ENCODE measurements at regions not wholly inside any gene's neighbourhood (a gene's known extent, or its start where the extent isn't known, plus 50 kb on each side); places are given as distances from the start of the nearest gene placed in this dataset.

DNA sequence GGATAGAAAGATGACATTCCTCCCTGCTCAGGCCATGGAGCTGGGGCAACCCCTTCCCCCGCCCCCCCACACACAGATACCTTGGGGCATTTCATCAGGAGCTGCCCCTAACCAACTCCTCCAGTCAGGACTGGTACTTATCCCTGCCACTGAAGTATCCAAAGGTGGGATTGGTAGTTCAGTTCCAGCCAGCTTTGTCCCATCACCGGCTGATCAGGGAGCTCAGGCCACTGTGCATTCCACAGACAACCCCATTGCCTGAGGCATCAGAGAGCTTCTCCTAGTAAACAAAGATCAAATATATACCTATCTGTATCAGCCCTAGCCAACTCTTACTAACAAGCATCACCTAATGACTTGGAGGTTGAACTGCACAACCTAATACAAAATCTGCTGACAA is 218.2 kb upstream of the FMR1 start:
- no peak for DNase-seq

DNA sequence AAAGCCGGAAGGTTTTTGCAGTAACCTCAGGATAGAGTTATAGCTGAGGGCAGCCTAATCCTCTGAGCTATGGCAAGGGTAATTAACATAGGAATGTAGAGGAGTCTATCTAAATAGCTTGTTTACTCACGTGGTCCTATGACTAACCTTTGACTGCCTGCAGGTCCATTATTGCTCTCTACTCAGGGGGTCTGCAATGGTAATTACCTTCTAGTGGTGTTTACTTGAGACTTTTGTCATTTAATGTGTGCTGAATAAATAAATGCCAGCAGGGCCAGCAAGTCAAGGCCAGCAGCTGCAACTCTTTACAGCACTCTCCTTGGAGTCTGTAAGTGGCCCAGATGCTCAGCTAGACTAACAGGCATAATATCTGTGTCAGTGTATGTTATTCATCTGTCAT is 212.7 kb upstream of the FMR1 start:
- no peak for DNase-seq

DNA sequence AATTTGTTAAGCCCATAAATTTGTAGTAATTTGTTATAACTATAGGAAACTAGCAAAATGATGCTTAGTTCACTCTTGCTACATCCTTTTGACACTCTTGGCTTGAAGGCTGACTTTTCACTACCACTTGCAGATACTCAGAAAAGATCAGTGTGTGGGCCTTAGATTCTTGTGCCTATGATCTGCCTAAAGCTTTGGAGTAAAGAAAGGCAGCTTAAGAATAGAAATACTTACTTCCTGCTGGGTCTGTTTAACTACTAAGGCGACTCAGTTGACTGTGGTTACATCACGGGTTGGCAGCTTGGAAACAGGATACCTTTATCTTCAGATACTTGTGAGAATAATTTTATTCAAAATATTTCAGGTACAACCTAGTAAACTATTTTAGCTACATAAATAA is 201.4 kb upstream of the FMR1 start:
- no peak for DNase-seq

DNA sequence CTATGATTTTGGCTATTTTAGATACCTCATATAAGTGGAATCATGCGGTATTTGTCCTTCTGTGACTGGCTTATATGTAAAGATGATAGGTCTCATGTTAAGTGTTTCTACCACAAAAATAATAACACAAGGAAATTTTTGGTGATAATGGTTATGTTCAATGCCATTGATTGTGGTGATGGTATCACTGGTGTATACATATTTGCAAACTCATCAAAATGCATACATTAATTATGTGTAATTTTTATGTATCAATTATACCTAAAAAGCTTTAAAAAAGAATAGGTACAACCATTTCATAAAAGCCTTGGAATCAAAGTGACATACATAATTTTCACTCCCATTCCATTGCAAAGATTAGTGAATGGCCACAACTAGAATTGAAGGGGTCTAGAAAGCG is 178.3 kb upstream of the FMR1 start:
- no peak for DNase-seq

DNA sequence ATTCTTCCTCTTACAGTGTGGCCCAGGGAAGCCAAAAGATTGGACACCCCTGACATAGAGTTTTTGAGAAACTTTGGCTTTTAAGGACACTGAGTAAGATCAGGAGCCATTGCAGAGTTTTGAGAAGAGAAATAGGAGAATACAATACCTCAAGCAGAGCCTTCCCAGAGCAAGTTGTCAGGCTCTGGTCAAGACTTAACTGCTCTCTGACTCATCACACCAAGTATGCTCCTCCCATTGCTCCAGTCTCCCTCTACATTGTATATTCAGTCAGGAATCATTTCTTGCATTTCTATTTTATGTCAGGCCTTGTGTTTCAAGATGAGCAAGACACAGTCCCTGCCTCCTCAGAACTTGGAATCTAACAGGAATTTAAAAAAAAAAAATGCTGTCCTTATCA is 176.4 kb upstream of the FMR1 start:
- no peak for DNase-seq

DNA sequence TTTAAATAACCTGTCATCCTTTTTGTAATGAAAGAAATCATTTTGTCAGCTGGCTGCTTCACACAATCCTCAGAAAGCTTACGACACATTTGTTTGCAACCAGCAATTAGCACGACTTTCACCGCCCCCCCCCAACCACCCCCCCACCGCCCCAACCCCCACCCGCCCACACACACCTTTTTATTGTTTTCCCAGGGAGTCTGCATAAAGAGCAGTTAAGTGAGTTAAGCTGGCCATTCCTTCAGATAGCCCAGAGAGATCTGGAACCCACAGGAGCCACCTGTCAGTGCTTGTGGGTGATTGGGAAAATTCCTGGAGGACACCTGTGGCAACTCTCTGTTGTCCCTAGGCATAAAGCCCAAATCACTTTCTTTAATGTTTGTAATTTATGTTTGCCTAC is 175.7 kb upstream of the FMR1 start:
- no peak for DNase-seq

DNA sequence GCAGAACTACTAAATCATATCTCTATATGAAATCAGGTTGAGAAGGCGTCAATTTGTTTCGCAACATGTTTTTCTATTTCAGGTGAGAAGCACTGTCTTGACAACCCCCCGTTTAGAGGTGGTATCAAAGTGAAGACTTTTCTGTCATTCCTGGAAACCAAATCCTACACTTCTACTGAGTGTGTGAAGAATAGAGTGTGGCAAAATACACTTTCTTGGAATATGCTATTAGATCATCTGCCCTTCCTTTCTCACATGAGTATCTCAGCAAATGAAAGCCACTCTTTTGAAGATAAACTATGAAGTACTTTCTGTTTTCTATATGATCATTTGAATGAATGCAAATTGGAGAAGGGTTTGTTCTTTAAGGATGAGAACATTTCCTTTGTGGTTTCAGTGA is 174.0 kb upstream of the FMR1 start:
- DNase-seq: no peak

DNA sequence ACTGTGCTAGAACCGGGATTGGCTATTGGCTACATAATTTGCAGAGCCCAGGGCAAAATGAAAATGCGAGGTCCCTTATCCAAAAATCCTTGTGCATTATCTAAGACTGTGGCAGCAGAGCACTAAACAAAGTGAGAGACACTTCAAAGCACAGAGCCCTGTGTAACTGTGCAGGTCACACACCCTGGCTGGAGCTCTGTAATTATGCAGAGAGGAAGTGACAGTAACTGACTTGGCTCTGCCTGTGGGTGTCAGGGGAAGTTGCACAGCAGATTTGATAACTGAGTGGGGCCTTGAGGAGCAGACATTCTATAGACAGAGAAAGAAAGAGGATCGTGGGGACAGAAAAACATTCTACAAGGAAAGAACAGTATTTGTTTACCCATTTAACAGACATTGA is 173.5 kb upstream of the FMR1 start:
- no peak for DNase-seq

DNA sequence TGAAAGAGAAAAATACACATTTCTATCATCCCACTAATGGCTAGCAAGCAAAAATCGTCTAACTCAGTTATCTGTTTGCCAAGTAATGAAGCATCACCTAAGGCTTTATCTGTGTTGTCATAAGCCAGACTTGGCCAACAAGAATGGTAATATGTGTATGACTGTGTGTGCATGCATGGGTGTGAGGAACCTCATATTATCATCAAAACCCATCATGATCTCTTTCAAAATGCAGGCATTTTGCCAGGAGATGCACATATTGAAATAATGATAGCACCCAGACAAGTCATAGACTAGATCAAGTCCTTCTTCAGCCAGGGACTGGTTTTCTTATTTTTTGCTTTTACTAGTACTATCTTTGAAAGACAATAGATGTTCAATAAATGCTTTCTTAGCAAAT is 172.5 kb upstream of the FMR1 start:
- DNase-seq: no peak

DNA sequence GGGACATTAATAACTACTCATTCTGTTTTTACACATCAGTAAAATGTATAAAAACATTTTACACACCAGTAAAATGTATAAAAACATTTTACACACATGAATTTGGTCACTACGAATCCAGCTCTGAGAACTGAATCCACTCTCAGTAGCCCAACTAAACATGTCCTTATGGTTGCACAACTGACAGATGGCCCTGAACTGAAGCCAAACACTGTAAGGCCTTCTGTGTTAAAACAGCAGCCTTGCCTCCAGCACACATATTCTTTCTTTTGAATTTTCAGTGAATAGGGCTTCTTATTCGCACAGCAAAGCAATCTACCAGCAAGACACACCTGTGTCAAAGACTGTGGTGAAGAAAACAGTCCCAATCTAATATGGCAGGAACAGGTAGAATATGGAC is 169.9 kb upstream of the FMR1 start:
- no peak for DNase-seq

DNA sequence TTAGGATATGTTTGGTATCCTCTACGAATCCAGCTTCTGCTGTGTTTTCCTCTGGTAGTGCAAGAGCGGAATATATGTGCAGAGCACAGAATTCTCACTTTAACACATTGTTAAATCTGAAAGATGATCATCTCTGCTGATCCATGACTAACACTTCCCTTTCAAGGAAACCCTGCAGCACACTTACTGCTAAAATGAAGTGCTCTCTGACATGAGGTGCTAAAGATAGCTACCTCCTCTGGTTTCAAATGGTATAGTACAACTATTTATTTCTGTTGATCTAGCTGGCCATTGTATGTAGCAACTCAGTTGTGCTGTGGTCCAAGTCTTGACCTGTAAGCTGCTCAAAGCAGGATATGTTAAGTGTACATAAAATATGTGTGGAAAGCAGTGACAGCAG is 162.4 kb upstream of the FMR1 start:
- no peak for DNase-seq

DNA sequence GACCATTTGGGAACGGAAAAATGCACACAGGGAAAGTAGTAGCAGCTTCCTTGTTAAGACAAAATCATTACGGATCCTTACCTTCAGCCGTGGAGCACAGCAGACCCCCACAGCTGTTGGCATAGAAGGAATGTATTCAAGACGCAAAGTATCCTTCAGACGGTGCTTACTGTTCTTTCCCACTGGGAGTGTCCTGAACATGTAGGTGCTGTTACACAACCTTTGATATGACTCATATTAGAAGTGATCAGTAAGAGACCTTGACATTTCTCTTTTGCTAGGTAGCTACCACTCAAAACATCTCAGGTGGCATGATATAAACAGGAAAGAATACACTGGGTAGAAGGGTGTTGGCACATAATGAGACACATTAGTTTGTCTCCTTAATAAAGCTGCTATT is 154.0 kb upstream of the FMR1 start:
- DNase-seq: no peak

DNA sequence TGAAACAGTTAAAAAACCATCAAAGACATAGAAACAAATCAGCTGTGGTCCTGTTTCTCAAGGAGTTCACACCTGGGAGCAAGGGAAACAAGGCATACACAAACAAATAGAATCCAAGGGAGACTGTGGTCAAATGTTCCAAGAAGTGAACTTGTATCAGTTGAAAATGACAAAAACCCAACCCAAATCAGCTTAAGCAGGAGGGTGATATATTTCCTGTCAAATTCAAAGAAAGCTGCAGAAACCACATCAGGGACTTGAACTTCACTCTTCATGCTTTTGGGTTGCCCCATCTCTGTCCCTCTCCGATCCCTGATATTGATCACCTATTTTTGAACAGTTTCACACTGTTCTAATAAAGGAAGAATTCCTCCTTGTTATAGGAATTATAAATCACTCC is 148.6 kb upstream of the FMR1 start:
- DNase-seq: no peak

DNA sequence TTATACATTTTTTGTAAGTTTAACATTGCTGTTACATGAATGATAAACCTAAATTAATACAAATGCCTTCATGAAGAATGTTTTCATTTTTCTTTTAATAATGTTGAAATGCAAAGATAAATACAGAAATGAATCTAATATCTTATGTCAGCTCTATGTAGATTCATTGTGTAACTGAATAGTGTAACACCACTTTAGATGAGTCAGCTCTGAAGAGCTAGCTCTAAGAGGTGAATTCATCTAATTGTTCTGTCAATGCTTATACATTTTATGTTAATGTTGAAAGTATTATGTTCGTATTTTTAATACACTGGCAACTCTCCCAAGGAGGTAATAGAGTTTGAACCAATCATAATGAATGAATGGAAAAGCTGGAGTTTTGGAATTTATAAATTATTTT is 146.9 kb upstream of the FMR1 start:
- no peak for DNase-seq

DNA sequence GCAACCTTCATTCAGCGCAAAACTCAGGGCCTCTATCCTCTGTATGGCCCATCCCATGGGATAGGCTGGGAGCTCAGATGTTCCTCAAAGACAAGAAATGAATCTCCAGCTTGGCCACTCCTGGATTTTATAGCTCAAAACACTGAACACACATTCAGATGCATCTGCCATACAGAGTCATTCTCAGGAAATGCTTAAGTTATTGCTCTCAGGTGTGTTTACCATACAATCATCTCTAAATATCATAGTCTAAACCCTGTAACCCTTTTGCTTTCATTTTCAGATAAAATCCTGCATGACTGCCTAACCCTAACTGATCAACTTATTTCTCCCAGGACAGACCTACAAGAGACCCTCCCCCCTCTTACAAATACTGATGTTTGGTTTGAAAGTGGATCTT is 140.9 kb upstream of the FMR1 start:
- DNase-seq: no peak

DNA sequence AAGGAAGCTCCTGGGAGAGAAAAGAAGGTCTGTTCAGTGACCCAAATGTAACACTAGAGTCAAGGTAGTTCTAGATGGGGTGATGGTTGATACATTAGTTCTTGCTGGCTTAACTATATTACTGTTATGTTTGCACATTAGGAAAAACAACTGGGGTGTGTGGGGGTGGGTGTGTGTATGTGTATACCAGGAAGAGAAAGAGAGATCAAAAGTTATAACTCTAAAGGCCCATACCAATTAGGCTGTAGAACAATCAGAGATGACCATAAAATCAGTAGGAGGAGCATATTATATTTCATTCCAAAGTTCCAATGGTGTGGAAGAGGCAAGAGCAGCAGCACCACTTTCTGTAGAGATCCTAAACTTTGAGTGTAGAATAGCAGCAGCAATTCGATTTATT is 134.7 kb upstream of the FMR1 start:
- no peak for DNase-seq

DNA sequence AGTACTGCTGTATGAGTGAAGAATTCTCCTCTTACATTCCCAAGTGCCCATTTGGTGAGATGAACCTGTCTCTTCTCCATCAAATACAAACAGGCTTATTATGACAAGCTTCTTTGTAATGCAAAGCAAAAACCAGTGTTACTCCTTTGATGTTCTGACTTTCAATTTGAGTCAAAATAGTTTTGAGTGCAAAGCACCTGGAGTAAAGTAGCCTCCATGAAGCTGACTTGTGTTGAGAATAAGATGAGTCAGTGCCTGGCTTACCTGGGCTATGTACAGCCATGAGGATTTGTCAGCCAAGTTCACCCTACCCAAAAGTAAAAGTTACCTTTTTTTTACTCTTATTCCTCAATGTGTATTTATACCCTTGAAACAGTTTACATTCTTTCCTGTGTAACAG is 132.5 kb upstream of the FMR1 start:
- no peak for DNase-seq

DNA sequence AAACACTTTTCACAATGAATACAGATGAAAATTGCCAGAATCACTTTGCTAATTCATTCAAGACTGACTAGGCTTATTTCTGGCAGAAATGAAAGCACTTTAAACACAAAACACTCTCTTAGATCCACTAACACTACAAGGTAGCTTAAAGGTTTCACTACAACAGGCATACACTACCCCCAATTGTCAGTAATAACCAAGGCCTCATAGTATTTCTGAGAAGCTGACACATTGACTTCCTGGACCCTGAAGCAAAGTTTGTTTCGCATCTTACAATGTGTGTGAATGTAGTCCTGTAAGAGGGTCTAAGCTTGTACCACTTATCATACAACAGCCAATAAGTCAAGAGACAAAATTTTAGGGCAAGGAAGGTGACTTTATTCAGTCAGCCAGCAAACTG is 129.9 kb upstream of the FMR1 start:
- DNase-seq: no peak

DNA sequence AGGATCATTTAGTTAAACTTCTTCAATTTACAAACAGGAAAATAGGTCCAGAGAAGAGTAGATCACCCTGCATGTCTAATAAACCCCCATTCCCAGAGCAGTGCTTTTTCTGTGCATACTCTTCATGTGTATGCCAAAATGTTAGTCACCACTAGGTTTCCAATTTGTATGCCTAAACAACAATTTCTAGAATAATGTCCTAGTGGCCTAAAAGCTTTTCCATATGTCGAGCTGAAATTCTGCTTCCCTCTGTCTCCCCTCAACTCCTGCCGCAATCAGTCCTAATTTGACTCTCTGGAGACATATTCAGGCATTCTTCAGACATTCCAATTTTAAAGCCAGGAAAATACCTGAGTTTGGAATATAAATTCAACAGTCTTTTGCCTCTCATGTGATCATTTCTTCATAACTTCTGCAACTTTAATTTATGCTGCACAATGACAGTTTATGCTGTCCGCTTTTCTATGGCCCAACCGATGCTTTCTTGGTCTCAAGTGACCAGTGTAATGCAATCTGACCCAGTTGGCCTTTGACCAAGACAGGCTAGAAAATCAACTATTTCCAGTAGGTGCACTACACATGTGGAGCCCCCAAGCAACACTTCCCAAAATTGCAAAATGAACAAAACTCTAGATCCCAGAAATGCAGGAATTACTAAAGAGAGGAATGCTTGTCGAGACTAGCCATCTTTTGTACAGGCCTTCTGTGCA is 122.9 kb upstream of the FMR1 start:
- DNase-seq: no peak

DNA sequence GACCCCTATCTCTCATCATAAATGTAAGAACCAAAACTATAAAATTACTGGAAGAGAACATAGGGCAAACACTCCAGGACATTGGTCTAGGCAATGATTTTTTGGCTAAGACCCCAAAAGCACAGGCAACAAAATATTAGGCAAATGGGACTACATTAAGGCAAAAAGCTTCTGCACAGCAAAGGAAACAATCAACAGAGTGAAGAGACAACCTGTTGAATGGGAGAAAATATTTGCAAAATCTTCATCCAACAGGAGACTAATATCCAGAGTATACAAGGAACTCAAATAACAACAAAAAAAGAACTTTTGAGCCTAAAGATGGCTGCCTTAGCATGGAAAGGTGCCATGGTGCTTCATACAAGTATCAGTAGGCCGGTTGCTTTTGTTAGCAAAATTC is 111.1 kb upstream of the FMR1 start:
- no peak for DNase-seq

DNA sequence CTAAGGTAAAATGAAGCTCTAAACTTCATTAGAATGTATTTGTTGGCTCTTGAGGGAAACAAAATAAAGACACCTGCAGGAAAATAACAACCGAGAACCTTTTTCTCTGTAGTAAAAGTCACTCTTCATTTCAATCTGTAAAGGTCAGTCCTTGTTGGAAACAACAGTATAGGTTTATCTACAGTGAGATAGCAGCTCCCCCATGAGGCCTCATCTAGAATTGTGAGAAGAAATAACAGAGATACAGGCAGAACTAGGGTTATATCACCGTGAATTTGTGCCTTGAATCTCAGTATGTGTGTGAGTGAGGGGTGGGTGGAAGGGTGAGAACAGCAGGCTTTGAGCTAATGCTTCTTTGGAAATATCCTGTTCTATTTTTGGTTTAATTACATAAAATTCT is 107.8 kb upstream of the FMR1 start:
- peak in 8 of 56 donors; percentile 0 to 7 (median 0) for DNase-seq

DNA sequence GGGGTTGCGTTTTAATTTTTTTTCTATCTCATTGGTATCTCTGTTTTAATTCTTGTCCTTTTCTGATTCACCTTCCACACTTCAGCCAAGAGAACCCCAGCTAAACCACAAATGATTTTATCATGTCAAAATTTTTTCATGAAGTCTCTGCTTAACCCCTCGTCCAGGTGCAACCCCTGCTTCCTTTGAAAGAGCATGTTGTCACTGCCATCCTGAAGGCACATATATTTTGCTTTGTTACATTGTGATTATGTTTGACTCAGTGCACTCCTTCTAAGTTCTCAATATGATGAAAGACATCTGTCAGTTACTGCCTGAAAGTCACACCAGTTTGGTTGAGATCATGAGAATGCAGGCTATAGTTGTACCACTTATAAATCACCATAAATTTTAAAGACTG is 99.9 kb upstream of the FMR1 start:
- DNase-seq: no peak

DNA sequence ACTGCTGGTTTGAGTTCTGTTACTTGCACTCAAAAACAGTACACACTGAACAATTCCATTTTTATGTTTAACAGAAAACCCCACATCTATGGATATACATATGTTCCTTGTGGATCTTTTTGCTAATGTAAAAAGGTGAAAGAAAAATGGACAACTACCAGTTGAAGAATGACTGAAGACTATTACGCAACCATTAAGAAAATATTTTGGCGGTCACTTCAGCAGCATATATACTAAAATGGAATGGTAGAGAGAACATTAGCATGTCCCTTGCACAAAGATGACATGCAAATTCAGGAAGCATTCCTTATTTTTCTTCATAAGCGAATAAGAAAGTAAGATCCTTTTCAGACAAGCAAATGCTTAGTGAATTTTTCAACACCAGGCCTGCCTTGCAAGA is 84.6 kb upstream of the FMR1 start:
- DNase-seq: no peak

DNA sequence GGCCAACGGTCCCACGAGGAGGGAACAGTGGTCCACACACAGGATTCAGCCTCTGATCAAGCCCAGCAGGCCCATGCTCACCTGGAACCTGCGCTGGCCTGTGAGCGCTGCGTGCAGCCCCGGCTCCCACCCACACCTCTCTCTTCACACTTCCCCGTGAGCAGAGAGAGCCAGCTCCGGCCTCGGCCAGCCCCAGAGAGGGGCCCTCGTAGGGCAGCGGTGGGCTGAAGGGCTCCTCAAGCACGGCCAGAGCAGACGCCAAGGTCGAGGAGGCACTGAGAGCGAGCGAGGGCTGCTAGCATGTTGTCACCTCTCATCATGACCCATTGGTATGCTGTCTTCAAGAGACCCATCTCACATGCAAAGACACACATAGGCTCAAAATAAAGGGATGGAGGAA is 83.0 kb upstream of the FMR1 start:
- no peak for DNase-seq
